CD4-positive, alpha-beta memory T cell (primary cell): ENCODE measurements at regions not wholly inside any gene's neighbourhood (a gene's known extent, or its start where the extent isn't known, plus 50 kb on each side); places are given as distances from the start of the nearest gene placed in this dataset.
"Not testable (repeated sequence)": the region's sequence is repeated elsewhere in the genome, so short reads cannot be mapped to it uniquely, and the experiment has no call there.

Source experiments
- CTCF ChIA-PET: fragments of 350-600 bp; sonication (Branson Sonifier 250); formaldehyde crosslinking; loops from one replicate; lab custom pipeline; 2021; ENCODE audit warnings: inconsistent platforms; ENCODE audit not compliant: partially characterized antibody; lab: Charles Lee
- POLR2A ChIA-PET: fragments of 350-600 bp; sonication (Branson Sonifier 250); formaldehyde crosslinking; loops from one replicate; lab custom pipeline; 2021; ENCODE audit not compliant: partially characterized antibody; lab: Charles Lee
- DNase-seq, 5 donors: peaks; one replicate each; pipeline versions ENCODE4 v3.0.0 to v3.0.0-alpha.2; 2020 to 2022; ENCODE audit warnings: mixed read lengths in 1 of 5
- H3K27ac ChIP-seq: one replicate; pipeline ENCODE4 v1.7.0; 2013; ENCODE audit warnings: low read depth, low read length
- H3K27me3 ChIP-seq: 2 replicates; pipeline ENCODE4 v1.7.0; 2013; ENCODE audit warnings: mild to moderate bottlenecking, low read length, moderate library complexity; ENCODE audit not compliant: insufficient read depth
- H3K36me3 ChIP-seq: 2 replicates; pipeline ENCODE4 v1.7.0; 2013; ENCODE audit warnings: mild to moderate bottlenecking, low read length, moderate library complexity; ENCODE audit not compliant: insufficient read depth
- H3K4me1 ChIP-seq: 2 replicates; pipeline ENCODE4 v1.7.0; 2013; ENCODE audit warnings: mild to moderate bottlenecking, low read length, moderate library complexity; ENCODE audit not compliant: insufficient read depth
- H3K4me3 ChIP-seq, 2 donors: one replicate each; pipeline ENCODE4 v1.7.0; 2013; ENCODE audit warnings: low read length in 2 of 2, mild to moderate bottlenecking in 1 of 2
- H3K9me3 ChIP-seq, 2 donors: one replicate each; pipeline ENCODE4 v1.7.0; 2013; ENCODE audit warnings: low read length in 2 of 2, control low read depth in 1 of 2; ENCODE audit not compliant: control insufficient read depth in 1 of 2
- H3K27ac Mint-ChIP-seq, 7 donors: one replicate each; pipeline ENCODE4 v1.8.0; 2020 to 2021; ENCODE audit warnings: mixed read lengths in 7 of 7, mild to moderate bottlenecking in 6 of 7, inconsistent platforms in 3 of 7, moderate library complexity in 3 of 7
- H3K27me3 Mint-ChIP-seq, 2 donors: one replicate each; pipeline ENCODE4 v1.8.0; 2020 to 2021; ENCODE audit warnings: mixed read lengths in 2 of 2
- H3K36me3 Mint-ChIP-seq, 2 donors: one replicate each; pipeline ENCODE4 v1.8.0; 2020 to 2021; ENCODE audit warnings: mixed read lengths in 2 of 2, inconsistent platforms in 1 of 2, mild to moderate bottlenecking in 1 of 2
- H3K4me1 Mint-ChIP-seq, 4 donors: one replicate each; pipeline ENCODE4 v1.8.0; 2020 to 2021; ENCODE audit warnings: mixed read lengths in 4 of 4, mild to moderate bottlenecking in 1 of 4
- H3K4me3 Mint-ChIP-seq, 8 donors: one replicate each; pipeline ENCODE4 v1.8.0; 2020 to 2021; ENCODE audit warnings: mixed read lengths in 8 of 8, mild to moderate bottlenecking in 7 of 8, moderate library complexity in 6 of 8, inconsistent platforms in 3 of 8
- H3K9me3 Mint-ChIP-seq, 8 donors: one replicate each; pipeline ENCODE4 v1.8.0; 2020 to 2021; ENCODE audit warnings: mixed read lengths in 8 of 8, mild to moderate bottlenecking in 5 of 8, inconsistent platforms in 3 of 8, moderate library complexity in 1 of 8
- intact Hi-C: fragments of 100-400 bp; cut with micrococcal nuclease; formaldehyde crosslinking; loops from one replicate; pipeline ENCODE4 v1.15.1; 2023

GRCh38 chr14:89687129-89687528 is 267.4 kb downstream of the EFCAB11 start:
- H3K27me3 Mint-ChIP-seq, DNase-seq, H3K36me3 ChIP-seq, H3K27ac ChIP-seq, H3K4me3 ChIP-seq, H3K4me3 Mint-ChIP-seq, H3K36me3 Mint-ChIP-seq, H3K27me3 ChIP-seq, H3K9me3 ChIP-seq, POLR2A ChIA-PET, CTCF ChIA-PET, H3K9me3 Mint-ChIP-seq, intact Hi-C loops: not testable (repeated sequence)
- peak overlapping the region in 1 of 7 donors; percentile 30 for H3K27ac Mint-ChIP-seq
- H3K4me1 ChIP-seq: peaks cover 12% of the 10 kb centered on the region
- H3K4me1 Mint-ChIP-seq: peaks cover 9 to 17% (median 11%) of the 10 kb centered on the region in 4 donors

GRCh38 chr14:89684139-89684538 is 267.1 kb upstream of the FOXN3 start:
- CTCF ChIA-PET: no interaction called here
- no peaks in the 10 kb centered on the region for H3K9me3 ChIP-seq

DNA sequence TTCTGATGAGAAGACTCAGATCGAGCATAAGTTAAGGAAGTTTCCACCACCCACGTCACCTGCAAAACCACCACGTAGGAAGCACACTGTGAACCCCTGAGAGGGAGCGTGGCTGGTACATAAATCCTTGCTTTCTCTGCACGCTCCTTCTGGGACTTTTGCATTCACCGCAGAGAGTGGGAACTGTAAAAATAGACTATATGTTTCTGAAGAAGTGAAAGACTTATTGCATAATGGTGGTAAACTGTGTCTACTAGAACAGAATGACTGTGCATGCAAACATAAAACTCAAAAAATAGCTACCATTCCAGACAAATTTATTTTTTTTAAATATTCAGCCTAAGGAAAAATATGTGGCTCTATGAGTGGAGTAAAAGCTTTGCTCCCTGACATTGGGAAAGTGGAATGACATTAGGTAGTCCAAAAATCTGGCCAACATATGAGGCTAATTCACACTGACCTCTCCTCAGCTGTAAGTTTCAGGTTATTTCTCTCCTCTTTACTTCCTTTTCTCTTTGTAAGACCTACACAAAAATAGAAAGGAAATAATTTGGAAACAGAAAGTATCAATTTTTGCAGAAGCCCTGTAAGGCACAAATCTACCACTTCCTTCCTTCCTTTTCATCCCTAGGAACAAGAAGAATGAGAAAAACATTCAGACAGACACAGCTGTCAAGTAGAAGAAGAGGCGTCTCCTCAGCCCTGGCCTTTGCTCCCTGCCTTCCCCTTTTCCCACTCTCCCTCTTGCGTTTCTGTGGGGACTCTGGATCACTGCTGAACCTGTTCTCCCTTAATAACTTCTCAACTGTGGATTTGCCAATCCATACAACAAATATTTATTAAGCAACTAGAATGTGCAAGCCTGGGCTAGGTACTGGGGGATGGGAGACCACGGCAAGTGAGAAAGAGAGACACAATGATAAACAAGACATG is 264.3 kb upstream of the FOXN3 start:
- Histone ChIP-seq H3K4me3 (peak overlapping the region; percentile 24 to 35), H3K27me3 (no peaks in the 10 kb centered on the region), H3K36me3 (no peaks in the 10 kb centered on the region), H3K4me1 (peaks cover 35% of the 10 kb centered on the region), H3K27ac (peak overlapping the region; percentile 33), H3K9me3 (no peaks in the 10 kb centered on the region)
- DNase-seq: peak in 3 of 5 donors; percentile 15 to 51 (median 16)
- Mint-ChIP-seq H3K4me1 (peaks cover 26 to 49% (median 32%) of the 10 kb centered on the region in 4 donors), H3K36me3 (no peaks in the 10 kb centered on the region), H3K27me3 (no peaks in the 10 kb centered on the region), H3K4me3 (peak overlapping the region; percentile 65 to 87 (median 76)), H3K9me3 (peaks cover 0 to 4% (median 0%) of the 10 kb centered on the region in 8 donors), H3K27ac (peak overlapping the region; percentile 79 to 95 (median 93))
- intact Hi-C loops: loop anchor here (5.0 kb wide), 1 partner anchor 34 kb away; no protein-coding TSS in a partner anchor
- CTCF ChIA-PET: interaction anchor here (0.9 to 1.7 kb wide), 5 partner anchors 9 to 85 kb away, joined by 3 to 6 read pairs (median 3); no protein-coding TSS in a partner anchor
- POLR2A ChIA-PET: interaction anchor here (0.6 to 3.3 kb wide), 5 partner anchors 19 to 177 kb away, joined by 3 to 21 read pairs (median 5); no protein-coding TSS in a partner anchor

More at GRCh38 chr14:89684139-89684538, 267.1 kb upstream of the FOXN3 start:
- POLR2A ChIA-PET: interaction anchor here (1.9 kb wide), 1 partner anchor 17 kb away, joined by 4 read pairs; no protein-coding TSS in a partner anchor
- no peak overlapping the region for H3K27ac ChIP-seq
- DNase-seq: no peak
- peaks cover 35% of the 10 kb centered on the region for H3K4me1 ChIP-seq
- Mint-ChIP-seq H3K9me3 (peaks cover 0 to 7% (median 0%) of the 10 kb centered on the region in 8 donors), H3K4me1 (peaks cover 27 to 41% (median 31%) of the 10 kb centered on the region in 4 donors), H3K27me3 (no peaks in the 10 kb centered on the region), H3K4me3 (peak overlapping the region in 2 of 8 donors; percentile 33 to 57), H3K36me3 (no peaks in the 10 kb centered on the region), H3K27ac (peak overlapping the region in 2 of 7 donors; percentile 30 to 55)
- no peaks in the 10 kb centered on the region for H3K36me3 ChIP-seq
- no peak overlapping the region for H3K4me3 ChIP-seq
- intact Hi-C loops: loop anchor here (5.0 kb wide), 1 partner anchor 37 kb away; no protein-coding TSS in a partner anchor
- H3K27me3 ChIP-seq: no peaks in the 10 kb centered on the region

- POLR2A ChIA-PET: interaction anchor here (0.6 to 3.3 kb wide), 4 partner anchors 11 to 61 kb away, joined by 3 to 21 read pairs (median 11); no protein-coding TSS in a partner anchor
- CTCF ChIA-PET: interaction anchor here (0.7 to 1.7 kb wide), 3 partner anchors 20 to 86 kb away, joined by 4 to 6 read pairs (median 4); no protein-coding TSS in a partner anchor
- Mint-ChIP-seq H3K36me3 (no peaks in the 10 kb centered on the region), H3K4me1 (peaks cover 30 to 55% (median 39%) of the 10 kb centered on the region in 4 donors), H3K4me3 (peak overlapping the region in 3 of 8 donors; percentile 4 to 41 (median 11)), H3K9me3 (peaks cover 0 to 3% (median 0%) of the 10 kb centered on the region in 8 donors), H3K27me3 (no peaks in the 10 kb centered on the region), H3K27ac (peak overlapping the region; percentile 18 to 91 (median 79))
- no peak for DNase-seq
- Histone ChIP-seq H3K4me1 (peaks cover 35% of the 10 kb centered on the region), H3K9me3 (no peaks in the 10 kb centered on the region), H3K4me3 (no peak overlapping the region), H3K27ac (no peak overlapping the region), H3K27me3 (no peaks in the 10 kb centered on the region), H3K36me3 (no peaks in the 10 kb centered on the region)
- intact Hi-C loops: loop anchor here (5.0 kb wide), 1 partner anchor 33 kb away; no protein-coding TSS in a partner anchor
Observed at GRCh38 chr14:89680156-89680555, 263.1 kb upstream of the FOXN3 start.

DNA sequence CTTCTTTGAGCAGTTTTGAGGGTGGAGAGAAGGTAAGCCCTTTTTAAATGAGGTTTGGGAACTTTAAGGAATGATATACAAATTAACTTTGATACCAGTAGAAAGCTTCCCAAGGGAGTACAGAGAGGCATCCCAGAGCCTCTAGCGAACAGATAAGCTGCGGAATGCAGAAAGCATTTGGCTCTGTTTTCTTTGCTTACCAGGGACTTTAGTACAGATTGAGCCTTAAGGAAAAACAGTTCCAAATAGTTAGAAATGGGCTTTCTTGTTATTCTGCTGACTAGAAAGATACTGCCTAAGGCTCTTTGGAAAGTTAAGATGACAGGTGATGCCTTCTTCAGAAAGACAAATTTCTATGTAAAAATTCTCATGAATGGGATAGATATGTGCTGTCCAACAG is 261.7 kb upstream of the FOXN3 start:
- ChIA-PET CTCF (no interaction called here), POLR2A (interaction anchor here (1.3 kb wide), 1 partner anchor 42 kb away, joined by 7 read pairs; no protein-coding TSS in a partner anchor)
- H3K27me3 Mint-ChIP-seq: no peaks in the 10 kb centered on the region
- H3K4me3 Mint-ChIP-seq: no peak overlapping the region
- H3K9me3 ChIP-seq: no peaks in the 10 kb centered on the region
- H3K4me1 ChIP-seq: peaks cover 40% of the 10 kb centered on the region
- H3K36me3 ChIP-seq: no peaks in the 10 kb centered on the region
- peak overlapping the region in 4 of 7 donors; percentile 35 to 51 (median 40) for H3K27ac Mint-ChIP-seq
- no peaks in the 10 kb centered on the region for H3K27me3 ChIP-seq
- no peaks in the 10 kb centered on the region for H3K36me3 Mint-ChIP-seq
- H3K27ac ChIP-seq: no peak overlapping the region
- intact Hi-C loops: no loop called here
- H3K9me3 Mint-ChIP-seq: no peaks in the 10 kb centered on the region
- peaks cover 31 to 55% (median 42%) of the 10 kb centered on the region in 4 donors for H3K4me1 Mint-ChIP-seq
- H3K4me3 ChIP-seq: no peak overlapping the region
- no peak for DNase-seq

GRCh38 chr14:89675590-89675989 is 258.6 kb upstream of the FOXN3 start:
- ChIA-PET CTCF (interaction anchor here (0.8 kb wide), 1 partner anchor 10 kb away, joined by 3 read pairs; no protein-coding TSS in a partner anchor), POLR2A (no interaction called here)
- H3K27me3 ChIP-seq: no peaks in the 10 kb centered on the region
- H3K9me3 Mint-ChIP-seq: no peaks in the 10 kb centered on the region
- peaks cover 17 to 41% (median 30%) of the 10 kb centered on the region in 4 donors for H3K4me1 Mint-ChIP-seq
- intact Hi-C loops: no loop called here
- peaks cover 22% of the 10 kb centered on the region for H3K4me1 ChIP-seq
- no peaks in the 10 kb centered on the region for H3K9me3 ChIP-seq
- H3K4me3 Mint-ChIP-seq: no peak overlapping the region
- no peaks in the 10 kb centered on the region for H3K36me3 Mint-ChIP-seq
- H3K27ac ChIP-seq: no peak overlapping the region
- no peak overlapping the region for H3K4me3 ChIP-seq
- no peak for DNase-seq
- no peaks in the 10 kb centered on the region for H3K27me3 Mint-ChIP-seq
- no peaks in the 10 kb centered on the region for H3K36me3 ChIP-seq
- H3K27ac Mint-ChIP-seq: peak overlapping the region in 1 of 7 donors; percentile 57
